ENCODE measurements at regions not wholly inside any gene's neighbourhood (a gene's known extent, or its start where the extent isn't known, plus 50 kb on each side); places are given as distances from the start of the nearest gene placed in this dataset.

DNA sequence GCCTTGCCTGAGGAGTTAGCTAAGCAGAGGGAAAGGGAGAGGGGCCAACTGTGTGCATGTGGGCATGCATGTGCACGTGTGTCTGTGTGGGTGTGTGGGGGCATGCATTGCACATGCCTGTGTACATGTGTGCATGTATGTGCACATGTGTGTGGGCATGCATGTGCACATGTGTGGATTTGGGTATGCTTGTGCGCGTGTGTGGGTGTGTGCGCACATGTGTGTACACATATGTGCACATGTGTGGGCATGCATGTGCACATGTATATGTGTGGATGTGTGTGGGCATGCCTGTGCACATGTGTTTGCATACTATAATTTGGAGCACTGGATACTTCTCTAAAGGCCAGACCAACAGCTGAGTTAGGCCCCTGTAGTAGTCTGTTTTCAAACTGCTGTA, 350.0 kb downstream of the PRDM2 start:
- DNase-seq, result no peak

DNA sequence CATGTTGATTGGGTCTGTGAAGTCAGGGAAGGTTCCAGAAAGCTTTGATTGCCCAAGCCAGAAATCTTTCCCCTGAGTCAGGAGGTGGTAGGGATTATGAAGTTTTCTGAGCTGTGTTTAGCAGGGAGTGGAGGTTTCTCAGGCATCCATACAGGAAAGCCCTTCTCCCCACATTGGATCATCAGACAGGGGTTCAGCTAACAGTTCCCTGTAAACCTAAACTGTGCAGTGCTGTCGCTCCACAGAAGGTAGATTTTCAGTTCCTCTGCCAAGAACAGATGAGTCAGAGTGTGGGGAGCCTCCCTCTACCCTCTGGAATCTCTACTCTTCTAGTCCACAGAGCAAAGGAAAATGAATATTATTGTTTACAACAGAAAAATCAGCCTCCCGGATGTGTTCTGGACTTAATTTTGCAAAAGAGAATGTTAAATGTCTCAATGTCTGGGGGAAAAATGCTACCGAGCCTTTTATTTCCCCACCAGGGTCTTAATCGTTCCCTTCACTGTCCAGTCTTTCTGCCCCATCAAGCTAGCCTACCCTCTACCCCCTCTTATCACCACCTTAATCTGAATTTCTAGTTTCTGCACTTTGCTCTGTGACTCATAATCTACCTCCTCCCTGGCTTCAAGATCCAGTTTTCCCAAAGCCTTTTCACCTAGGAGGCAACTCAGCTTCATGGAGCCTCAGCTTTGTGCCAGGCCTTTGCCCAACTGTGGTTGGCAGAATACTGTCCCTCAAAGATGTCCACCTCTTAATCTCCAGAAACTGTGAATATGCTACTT, 355.6 kb downstream of the PRDM2 start:
- DNase-seq, result peak in 1 of 2 donors; percentile 23

DNA sequence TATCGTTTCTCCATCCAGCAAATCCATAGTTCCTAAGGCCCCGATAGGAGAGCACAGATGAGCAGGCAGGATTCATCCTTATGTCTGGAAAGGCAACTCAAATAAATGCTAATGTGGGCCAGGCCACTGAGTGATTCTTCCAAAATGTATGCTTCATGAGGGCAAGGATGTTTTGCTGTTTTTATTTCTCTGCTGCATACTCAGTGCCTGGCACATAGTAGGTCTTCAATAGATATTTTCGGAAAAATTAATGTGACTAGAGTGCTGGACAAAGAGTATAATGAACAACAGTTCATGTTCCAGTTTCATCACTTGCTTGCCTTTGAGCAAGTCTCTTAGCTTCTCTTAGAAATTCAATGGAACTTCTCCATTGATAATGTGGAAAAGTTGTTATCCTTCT, 357.7 kb downstream of the PRDM2 start:
- DNase-seq, result no peak

DNA sequence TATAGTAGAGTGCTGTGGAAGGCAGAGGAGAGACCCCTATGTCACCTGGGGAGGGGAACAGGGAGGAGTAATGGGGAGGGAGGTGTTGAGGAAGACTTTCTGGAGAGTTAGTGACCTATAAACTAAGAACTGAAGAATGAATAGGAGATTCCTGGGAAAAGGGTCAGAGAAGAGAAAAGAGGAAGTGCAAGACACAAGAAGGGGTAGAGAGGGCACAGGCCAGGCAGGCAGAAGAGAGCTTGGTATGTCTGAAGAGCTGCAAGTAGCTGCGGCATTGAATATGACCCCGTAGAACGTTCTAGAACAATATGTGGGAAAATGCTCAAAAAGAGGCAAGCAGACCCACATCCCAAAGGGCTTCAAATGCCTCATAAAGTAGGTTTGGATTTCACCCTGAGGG, 361.2 kb downstream of the PRDM2 start:
- no peak for DNase-seq

DNA sequence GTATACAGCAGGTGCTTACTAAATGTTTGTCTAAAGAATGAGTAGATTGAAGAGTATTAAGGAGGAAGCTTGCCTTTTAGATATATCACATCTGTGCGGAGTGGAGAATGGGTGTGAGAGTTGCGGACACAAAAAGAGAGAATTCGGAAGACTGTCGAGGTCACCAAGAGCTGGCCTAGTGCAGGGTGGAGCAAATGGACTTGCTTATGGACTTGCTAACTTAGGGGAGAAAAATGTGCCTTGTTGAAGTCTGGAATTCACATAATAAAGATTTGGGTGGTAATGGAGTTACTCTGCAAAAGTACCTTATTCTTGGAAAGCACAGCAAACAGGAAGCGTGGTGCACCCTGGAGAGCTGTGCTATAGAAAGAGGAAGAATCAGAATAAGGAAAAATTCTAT, 361.7 kb downstream of the PRDM2 start:
- DNase-seq, result no peak

DNA sequence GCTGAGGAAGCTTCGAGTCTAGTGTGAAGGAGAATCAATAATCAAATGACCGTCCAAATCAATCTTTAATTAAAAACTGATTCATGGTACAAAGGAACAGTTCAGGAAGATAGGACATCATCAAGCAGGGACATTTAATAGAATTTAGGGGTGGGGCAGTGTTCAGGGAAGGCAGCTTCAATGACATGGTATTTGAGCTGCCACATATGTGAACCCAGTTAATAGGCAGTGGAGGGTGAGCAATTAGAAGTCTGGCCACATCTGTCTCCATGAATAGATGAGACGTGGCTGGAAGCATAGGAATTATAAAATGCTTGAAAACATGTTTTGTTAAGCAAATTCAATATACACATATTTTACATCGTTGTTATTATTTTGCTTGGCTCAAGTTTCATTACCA, 362.7 kb downstream of the PRDM2 start:
- no peak for DNase-seq

DNA sequence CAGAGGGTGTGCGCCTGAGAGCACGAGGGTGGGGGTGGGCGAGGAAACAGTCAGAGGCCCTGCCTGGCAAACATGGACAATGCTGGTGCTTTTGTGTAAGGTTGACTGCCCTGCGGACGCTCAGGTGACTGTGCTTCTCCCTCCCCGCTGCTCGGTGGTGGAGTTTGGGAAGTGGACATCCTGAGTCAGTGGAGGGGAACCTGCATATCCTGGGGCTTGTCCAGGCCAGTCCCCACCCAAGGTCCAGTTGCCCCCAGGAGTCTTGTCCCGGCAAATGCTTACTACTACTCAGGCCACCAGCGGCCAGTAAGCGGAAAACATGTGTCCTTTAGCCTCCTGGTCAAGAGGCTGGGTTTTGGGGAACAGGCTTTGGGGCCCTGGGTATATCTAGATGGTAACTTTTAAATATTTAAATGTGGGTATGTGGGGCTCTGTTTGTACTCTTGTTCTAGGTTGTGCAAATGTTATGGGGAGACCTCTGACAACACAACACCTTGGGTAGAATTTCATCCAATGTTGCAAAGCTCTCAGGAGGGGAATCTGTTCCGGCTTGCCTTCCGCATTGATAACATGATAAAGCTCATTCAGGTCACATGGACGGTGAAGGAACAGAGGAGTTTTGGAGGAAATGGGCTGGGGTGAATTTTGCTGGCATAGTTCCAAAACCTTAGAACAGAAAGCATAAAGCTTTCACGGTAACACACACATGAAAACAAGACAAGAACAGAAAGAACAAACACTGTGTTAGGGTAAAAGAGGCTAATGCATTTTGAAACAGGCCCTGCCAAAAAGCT, 364.9 kb downstream of the PRDM2 start:
- DNase-seq, result no peak

DNA sequence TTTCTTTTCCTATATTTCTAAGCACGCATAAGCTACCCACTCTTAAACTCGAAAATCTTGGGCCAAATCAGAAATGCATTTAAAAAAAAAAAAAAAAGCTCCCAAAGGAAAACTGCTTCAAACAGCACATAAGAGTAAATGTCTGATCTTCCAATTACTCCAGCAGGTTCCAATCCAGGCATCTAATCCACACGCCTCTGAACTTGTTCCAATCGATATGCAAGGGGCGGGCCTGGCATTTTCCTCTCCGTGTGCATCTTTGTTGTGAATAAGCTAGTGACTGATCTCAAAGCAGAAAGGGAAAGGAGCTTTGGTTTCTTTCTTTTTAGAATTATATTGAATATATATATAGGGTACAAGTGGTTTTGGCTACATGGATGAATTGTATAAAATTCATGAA, 365.5 kb downstream of the PRDM2 start:
- DNase-seq, result no peak

DNA sequence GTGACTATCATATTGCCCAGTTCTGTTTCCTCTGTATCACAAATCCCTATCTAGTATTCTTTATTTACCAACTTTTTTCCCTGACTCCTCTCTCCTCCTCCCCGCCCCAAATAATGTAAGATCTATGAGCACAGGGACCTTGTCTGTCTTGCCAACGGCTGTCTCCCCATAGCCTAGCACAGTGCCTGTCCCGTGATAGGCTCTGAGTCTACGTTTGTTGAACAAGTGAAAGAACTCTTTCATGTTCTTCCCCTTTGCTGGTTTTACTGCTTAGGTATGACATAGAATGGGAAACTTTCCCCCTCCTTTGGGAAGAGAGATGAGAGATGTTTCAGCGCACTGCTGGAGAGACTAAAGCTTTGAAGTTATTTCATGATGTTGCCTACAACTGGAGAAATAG, 367.0 kb downstream of the PRDM2 start:
- DNase-seq, result no peak

DNA sequence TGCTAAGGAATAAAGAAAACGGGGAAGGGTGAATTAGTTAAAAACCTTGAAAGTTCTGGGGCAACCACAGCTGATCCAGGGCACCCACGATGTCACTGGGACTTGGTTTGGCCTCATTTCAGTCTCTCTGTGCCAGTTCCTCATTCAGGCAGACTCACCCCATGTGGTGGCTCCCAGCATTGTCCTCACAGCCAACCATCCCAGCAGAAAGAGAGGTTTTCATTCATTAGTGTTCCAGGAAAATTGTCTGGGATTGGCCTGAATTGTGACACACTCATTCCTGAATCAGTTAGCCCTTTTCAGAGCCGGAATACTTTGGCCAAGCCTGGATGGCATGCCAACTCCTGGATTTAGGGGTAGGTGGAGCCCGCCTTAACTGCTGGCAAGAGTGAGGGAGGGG, 367.7 kb downstream of the PRDM2 start:
- DNase-seq, result peak; percentile 19 to 39

DNA sequence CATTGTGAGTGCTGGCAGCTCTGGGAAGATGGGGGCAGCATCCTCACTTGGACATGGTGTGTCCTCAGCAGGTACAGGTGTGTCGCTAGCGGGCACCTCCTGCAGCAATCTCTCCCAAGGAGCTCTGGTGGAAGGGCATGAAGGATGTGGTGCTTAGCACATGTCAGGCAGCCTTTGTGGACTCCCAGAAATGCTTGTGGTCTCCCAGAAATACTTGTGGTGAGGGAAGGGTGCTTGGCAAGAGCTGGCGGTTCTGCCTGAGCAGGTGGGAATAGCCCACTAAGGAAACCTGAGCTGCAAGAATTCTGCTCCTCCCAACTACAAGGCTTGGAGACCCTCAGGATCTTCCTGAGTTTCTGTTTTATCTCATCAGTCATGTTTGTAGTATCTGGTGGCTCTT, 371.6 kb downstream of the PRDM2 start:
- no peak for DNase-seq

DNA sequence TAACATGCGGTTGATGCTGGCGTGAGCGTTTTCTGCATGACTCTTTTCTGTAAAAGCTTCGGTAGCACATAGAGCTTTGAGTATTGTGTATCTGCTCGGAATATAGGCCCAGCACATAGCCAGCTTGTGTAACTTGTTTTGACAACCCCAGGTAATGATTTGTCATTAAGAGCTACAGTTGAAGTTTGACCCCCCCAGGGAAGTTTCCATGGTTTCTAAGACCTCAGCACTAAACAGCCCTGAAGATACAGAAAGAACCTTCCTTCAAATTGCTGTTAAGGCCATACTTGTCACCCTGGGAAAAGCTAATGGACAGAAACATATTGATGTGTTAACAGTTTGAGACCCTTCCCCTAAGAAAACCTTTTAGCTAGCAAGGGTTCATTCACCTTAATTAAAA, 380.7 kb downstream of the PRDM2 start:
- DNase-seq, result no peak

DNA sequence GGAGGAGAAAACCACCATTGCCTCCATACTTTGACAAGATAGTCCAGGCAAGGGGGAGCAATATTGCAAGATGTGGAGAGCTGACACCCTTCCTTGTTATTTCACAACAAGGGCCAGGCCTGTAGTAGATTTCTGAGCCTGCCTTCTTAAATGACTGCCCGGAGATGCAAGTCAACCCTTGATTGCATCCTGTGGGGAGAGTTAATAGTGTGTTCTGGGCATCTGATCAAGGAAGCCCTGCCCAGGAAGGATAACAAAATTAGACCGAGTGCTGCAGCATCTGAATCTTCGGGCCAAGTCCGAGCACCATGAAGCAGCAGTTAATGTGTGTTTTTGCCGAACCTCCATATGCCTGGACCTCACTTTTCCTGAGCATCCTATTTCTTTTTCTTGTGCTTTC, 382.3 kb downstream of the PRDM2 start:
- no peak for DNase-seq

DNA sequence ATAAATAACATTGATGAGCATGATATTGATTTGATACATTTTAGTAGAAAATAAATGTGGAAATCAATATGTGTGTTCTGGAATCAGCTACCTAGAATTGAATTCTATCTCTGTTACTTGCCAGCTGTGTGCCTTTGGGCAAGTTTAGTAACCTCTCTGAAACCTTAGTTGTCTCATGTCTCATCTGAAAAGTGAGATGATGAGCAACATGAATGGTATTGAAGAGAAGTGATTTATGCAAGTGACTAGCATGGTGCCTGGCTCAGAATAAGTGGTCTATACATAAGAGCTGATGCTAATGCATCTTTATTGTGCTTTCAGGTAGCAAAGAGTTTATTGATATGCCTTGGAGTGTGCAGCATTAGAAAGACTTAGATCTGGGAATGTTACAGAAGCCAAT, 383.3 kb downstream of the PRDM2 start:
- no peak for DNase-seq

DNA sequence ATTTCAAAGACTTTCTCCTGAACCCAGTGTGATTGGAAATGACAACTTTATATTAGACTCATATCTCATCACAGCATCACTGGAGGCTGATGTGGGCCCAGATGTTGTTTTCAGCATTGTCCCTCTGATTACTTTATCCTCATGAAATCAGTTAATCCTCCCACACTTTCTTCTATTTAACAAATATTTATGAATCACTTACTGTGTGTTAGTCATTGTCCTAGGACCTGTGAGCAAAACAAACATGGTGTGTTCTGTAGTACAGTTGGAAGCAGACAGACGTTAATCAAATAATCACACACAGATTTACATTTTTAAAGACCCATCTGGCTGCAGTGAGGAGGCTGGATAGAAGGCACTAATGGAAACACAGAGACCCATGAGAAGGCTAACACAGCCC, 383.7 kb downstream of the PRDM2 start:
- DNase-seq, result no peak

DNA sequence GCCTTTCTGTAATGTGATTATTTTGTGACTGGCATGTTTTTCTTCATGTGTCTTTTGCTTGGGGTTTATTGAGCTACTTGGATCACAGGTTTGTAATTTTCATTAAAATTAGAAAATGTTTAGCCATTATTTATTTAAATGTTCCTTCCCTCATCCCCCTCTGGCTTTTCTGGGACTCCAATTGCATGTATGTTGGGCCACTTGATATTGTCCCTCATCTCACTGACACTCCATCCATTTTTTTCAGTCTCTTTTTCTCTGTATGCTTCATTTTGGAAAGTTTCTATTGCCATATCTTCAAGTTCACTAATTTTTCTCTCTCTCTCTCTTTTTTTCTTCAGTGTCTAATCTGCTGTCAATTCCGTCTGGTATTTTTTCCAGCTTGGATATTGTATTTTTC, 390.1 kb downstream of the PRDM2 start:
- no peak for DNase-seq

DNA sequence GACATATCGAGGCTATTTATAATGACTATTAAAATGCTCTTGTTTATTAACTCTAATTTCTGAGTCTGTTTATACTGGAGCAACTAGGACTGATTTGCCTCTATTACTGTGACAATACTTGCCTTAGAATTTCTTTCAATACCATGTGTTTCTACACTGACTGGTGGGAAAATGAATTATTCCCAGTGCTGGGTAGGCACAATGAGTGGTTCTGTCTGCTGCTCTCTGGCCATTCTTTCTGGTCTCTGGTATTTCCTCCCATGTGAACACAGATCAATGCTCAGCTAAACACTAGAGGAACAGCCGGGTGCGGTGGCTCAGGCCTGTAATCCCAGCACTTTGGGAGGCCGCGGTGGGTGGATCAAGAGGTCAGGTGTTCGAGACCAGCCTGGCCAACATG, 390.5 kb downstream of the PRDM2 start:
- no peak for DNase-seq

DNA sequence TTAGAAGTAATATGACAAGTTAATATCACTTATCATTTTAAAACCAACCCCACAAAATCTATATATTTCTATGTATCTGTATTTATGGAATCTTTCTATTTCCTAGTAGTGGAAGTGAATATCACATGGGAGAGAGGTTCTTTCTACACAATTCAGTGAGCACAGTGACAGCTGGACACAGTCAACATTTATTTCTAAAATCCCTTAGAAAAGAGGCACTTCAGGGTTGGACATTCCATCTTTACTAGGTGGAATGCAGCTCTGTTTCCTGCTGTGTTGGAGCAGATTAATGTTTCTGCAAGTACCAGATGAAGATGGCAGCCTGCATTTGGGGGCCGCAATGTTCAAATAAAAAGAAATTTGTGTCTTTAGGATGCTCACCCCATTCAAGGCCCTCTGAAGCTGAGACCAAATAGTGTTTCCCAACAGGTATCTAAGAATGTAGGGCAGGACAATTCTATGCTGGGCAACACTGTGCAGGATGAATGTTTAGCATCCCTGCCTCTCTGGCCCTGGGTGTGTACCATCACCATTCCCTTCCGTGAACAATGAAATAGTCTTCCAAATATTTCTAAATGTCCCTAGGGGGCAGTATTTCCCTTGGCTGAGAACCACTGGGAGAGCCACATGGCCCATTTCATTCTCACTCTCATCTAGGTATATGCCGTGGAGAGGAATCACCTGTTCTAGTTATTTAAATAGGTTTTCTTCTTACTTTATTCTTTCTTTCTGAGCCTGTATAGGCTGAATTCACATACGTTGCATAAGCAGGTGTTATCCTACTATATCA, 394.8 kb downstream of the PRDM2 start:
- peak in 1 of 2 donors; percentile 4 for DNase-seq

DNA sequence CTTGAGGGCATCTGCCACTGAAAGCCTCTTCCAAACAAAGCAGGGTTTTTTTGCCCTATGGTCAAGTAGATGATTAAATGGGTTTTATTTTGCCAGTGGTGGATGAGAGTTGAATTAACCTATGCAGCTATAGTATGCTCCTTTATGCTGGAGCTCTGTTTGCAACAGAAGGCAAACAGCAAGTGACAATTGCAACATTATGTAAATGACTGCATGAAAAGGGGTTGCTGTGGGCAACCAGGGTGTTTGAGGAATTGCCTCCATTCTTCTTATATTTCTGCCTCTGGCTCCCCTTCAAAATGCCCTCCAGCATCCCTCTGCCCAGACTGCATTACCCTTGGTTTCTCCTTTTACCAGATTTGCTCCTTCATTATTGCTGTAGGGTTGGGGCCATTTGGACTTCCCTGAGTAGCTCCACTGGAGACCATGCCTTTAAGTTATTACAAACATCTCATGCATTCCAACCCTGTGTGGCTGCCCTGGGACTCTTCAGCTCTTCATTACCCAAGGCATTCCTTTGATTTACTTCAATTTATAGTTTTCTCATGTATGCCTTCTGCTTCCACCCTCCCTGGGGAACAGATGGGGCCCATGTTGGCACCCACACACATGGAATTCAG, 398.4 kb downstream of the PRDM2 start:
- no peak for DNase-seq

DNA sequence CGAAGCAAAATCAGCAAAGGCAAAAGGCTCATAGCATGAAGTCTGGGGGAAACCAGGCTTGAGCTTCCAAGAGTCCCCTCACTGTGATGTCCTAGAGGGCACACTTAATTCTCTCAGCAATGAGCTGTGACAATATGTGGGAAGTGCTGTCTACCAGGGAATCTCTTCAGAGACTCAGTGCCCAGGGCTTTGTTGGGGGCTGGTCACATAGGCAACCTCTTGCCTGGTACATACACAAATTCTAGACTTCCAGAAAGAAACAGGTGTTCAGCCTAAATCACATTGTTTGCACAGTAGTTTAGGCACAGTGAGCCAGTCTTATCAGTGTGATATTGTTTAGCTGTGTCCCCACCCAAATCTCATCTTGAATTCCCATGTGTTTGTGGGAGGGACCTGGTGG, 400.5 kb downstream of the PRDM2 start:
- DNase-seq, result no peak

DNA sequence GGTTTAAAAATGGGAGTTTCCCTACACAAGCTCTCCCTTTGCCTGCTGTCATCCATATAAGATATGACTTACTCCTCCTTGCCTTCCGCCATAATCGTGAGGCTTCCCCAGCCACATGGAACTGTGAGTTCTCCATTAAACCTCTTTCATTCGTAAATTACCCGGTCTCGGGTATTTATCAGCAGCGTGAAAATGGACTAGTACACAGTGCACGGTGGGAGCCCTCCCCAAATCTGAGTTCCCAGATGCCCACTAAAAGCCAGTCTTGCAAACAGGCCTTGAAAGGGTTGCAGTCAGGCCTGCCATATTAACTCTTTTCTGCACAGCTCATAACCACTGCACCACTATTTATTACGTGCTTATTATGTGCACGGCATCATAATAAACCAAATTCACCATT, 400.9 kb downstream of the PRDM2 start:
- DNase-seq, result no peak

DNA sequence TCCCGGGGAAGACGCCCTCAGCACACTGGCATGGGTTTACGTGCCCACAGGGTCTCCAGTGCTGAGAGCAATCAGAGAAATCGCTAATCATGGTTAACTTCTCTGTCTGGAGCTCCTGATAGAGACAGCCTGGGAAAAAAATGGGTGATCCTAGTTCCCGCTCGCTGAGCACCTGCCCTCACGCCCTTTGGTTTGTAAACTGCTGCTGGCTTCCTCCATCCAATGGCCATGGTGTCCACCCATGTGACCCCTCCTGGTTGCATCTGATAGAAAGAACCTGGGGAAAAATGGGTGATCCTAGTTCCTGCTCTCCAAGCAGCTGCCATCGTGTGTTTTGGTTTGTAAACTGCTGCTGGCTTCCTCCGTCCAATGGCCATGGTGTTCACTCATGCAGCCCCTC, 402.2 kb downstream of the PRDM2 start:
- no peak for DNase-seq

DNA sequence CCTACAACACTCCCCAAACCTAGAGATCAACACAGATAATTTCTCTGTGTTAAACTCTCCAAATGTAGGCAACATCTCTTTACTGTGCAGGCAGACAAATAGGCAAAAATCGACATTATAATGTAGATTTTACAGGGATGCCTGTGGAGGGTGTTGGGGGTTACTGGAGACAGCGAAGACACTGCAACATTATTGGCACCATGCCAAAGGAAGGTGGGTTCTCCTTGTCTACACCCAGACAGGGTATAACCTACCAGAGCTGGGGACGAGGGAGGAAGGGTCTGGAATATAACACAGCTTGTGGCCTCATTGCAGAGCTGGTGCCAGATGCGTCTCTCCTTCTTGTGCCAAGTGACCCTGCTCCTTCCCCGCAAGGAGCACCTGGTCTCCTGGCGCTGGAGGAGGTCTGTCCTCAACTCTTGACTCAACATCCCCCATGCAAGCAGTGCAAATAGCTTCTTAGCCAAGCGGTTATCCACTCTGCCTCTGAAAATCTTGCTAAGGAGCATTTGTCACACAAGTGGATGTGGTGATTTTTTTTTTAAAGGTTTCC, 404.0 kb downstream of the PRDM2 start:
- no peak for DNase-seq

Measured in hippocampal formation (tissue), 2 donors.